GM12878 (cell line): ENCODE measurements at regions not wholly inside any gene's neighbourhood (a gene's known extent, or its start where the extent isn't known, plus 50 kb on each side); places are given as distances from the start of the nearest gene placed in this dataset.

Experiments
- ATAC-seq: fragments of 200-7000 bp; cut with Tn5 transposase; 3 replicates; pipeline ENCODE4 v1.9.1; 2020; ENCODE audit warnings: mild to moderate bottlenecking, moderate library complexity
- BruUV-seq: library from RNA; stranded (reverse); fragments of 400-500 nt; replicated peaks from 2 replicates; lab custom pipeline; 2021; lab: Mats Ljungman, UMichigan
- CTCF ChIA-PET: fragments of 300-600 bp; sonication (Branson Sonifier 250); formaldehyde crosslinking; extraction: SDS; loops from one replicate; lab custom pipeline; 2021; ENCODE audit warnings: inconsistent platforms; lab: Yijun Ruan, JAX
- POLR2A ChIA-PET: fragments of 350-600 bp; formaldehyde crosslinking; extraction: SDS; loops from one replicate; lab custom pipeline; 2021; ENCODE audit warnings: inconsistent platforms; lab: Charles Lee
- RAD21 ChIA-PET: fragments of 300-600 bp; sonication (Branson Sonifier 250); formaldehyde crosslinking; loops from one replicate; lab custom pipeline; 2023; ENCODE audit warnings: antibody characterized with exemption; ENCODE audit not compliant: unreplicated experiment; lab: Charles Lee
- SMC1A ChIA-PET: fragments of 300-600 bp; sonication (Branson Sonifier 250); formaldehyde crosslinking; loops from one replicate; lab custom pipeline; 2023; ENCODE audit not compliant: unreplicated experiment, uncharacterized antibody; lab: Charles Lee
- DNase-seq: peaks from one replicate; pipeline ENCODE4 v3.0.0-alpha.2; 2011; ENCODE audit warnings: low read depth, low spot score
- FAIRE-seq: peaks from 3 replicates; lab custom pipeline; 2011; peaks lifted over from hg19 to GRCh38; lab: Jason Lieb, UNC
- H2AFZ ChIP-seq: 2 replicates; pipeline ENCODE4 v1.6.0; 2011; ENCODE audit warnings: low read depth, low read length, control low read depth; ENCODE audit not compliant: control insufficient read depth
- H3K27ac ChIP-seq: 2 replicates; pipeline ENCODE4 v1.5.1; 2011; ENCODE audit warnings: control low read depth; ENCODE audit not compliant: control insufficient read depth, insufficient read depth
- H3K27me3 ChIP-seq, 2 experiments: replicated peaks in 1 of 2; 2 replicates each; pipeline versions ENCODE4 v1.6.0 to v1.6.1; 2011; ENCODE audit warnings: low read length in 1 of 2; ENCODE audit not compliant: control insufficient read depth in 2 of 2, insufficient read depth in 2 of 2
- H3K36me3 ChIP-seq, 2 experiments: 2 replicates each; pipeline ENCODE4 v1.5.1; 2011; ENCODE audit warnings: low read length in 1 of 2; ENCODE audit not compliant: control insufficient read depth in 2 of 2, insufficient read depth in 2 of 2
- H3K4me1 ChIP-seq: 2 replicates; pipeline ENCODE4 v1.6.1; 2011; ENCODE audit warnings: mild to moderate bottlenecking, low read length, moderate library complexity, mixed read lengths; ENCODE audit not compliant: control insufficient read depth, insufficient read depth
- H3K4me2 ChIP-seq: 2 replicates; pipeline ENCODE4 v1.6.0; 2011; ENCODE audit warnings: control low read depth; ENCODE audit not compliant: control insufficient read depth, insufficient read depth
- H3K4me3 ChIP-seq: fragments of 200-600 bp; sonication (generic); 2 replicates; pipeline ENCODE4 v1.5.1; 2016
- H3K79me2 ChIP-seq: 2 replicates; pipeline ENCODE4 v1.6.0; 2011; ENCODE audit warnings: low read length; ENCODE audit not compliant: control insufficient read depth, insufficient read depth
- H3K9ac ChIP-seq: 2 replicates; pipeline ENCODE4 v1.8.0; 2011; ENCODE audit warnings: low read length, control low read depth, mixed read lengths; ENCODE audit not compliant: control insufficient read depth, insufficient read depth
- H3K9me3 ChIP-seq: replicated peaks from 3 replicates; pipeline ENCODE4 v1.5.1; 2011; ENCODE audit warnings: mild to moderate bottlenecking, low read length; ENCODE audit not compliant: control insufficient read depth, insufficient read depth
- H4K20me1 ChIP-seq: 2 replicates; pipeline ENCODE4 v1.6.0; 2011; ENCODE audit not compliant: control insufficient read depth, insufficient read depth
- CHD2 ChIP-seq: IDR thresholded peaks from 2 replicates; pipeline ENCODE4 v1.6.1; 2011; ENCODE audit warnings: low read depth, low read length, improper control_type of control experiment, borderline replicate concordance
- CHD4 ChIP-seq: fragments of 200-600 bp; sonication (generic); IDR thresholded peaks from 2 replicates; pipeline ENCODE4 v1.6.1; 2016; ENCODE audit warnings: mild to moderate bottlenecking
- KDM1A ChIP-seq: fragments of 200-600 bp; sonication (generic); IDR thresholded peaks from 2 replicates; pipeline ENCODE4 v1.6.1; 2016; ENCODE audit warnings: borderline replicate concordance
- RCOR1 ChIP-seq: conservative IDR thresholded peaks from 2 replicates; pipeline ENCODE4 v1.6.1; 2012; ENCODE audit warnings: low read depth, low read length, improper control_type of control experiment
- SMC3 ChIP-seq: IDR thresholded peaks from 2 replicates; pipeline ENCODE4 v1.6.1; 2011; ENCODE audit warnings: low read length, improper control_type of control experiment, borderline replicate concordance
- SREBF1 ChIP-seq: IDR thresholded peaks from 2 replicates; pipeline ENCODE4 v1.6.1; 2012; ENCODE audit warnings: mild to moderate bottlenecking, low read length
- TCF7 ChIP-seq: IDR thresholded peaks from 2 replicates; pipeline ENCODE4 v1.6.1; 2014; ENCODE audit warnings: antibody characterized with exemption, borderline replicate concordance
- WGBS: methylation state at CpG from one replicate; pipeline ENCODE4 v1.1.6; 2016; ENCODE audit warnings: low lambda C conversion rate; ENCODE audit not compliant: insufficient replicate concordance, insufficient coverage; ENCODE audit errors: missing lambda C conversion rate; 5-methylcytosine and 5-hydroxymethylcytosine counted together
- in situ Hi-C: fragments of 300-500 bp; cut with MboI; formaldehyde crosslinking; loops from 9 replicates; pipeline ENCODE4 v1.14.3; 2018; ENCODE audit warnings: mixed read lengths
- intact Hi-C: fragments of 100-400 bp; cut with micrococcal nuclease; formaldehyde crosslinking; loops from one replicate; pipeline ENCODE4 v1.14.2; 2022; ENCODE audit not compliant: unreplicated experiment
- TF ChIP-seq, protein P1 (sequence below): fragments of 450-650 bp; IDR thresholded peaks from 2 replicates; pipeline ENCODE4 v1.6.1; 2016; ENCODE audit warnings: mild to moderate bottlenecking, moderate library complexity, borderline replicate concordance
- TF ChIP-seq, protein P2 (sequence below): fragments of 450-650 bp; IDR thresholded peaks from 2 replicates; pipeline ENCODE4 v1.6.1; 2017; ENCODE audit warnings: mild to moderate bottlenecking, moderate library complexity

DNA sequence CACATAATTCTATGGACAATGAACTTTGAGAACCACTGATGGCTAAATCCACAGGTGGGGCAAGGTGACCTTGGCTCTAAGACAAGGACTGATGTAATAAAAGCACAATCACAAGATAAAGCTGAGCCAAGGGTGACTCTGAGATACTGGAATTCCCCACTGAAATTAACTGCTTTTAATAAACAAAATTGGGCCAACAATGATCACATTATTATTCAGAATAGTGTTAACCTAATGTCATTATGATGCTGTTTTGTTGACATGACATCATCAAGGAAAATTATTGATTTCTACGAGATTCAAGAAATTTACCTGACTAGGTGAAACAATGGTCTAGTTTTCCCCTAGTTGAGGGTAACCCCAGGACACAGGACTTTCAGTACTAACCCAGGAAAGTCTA, 273.7 kb upstream of the NFIA start:
- ChIA-PET POLR2A (no interaction called here), SMC1A (interaction anchor here (0.6 to 1.3 kb wide), 3 partner anchors 9 to 23 kb away, joined by 3 read pairs; no protein-coding TSS in a partner anchor), RAD21 (no interaction called here), CTCF (interaction anchor here (0.9 kb wide), 1 partner anchor 838 kb away, joined by 3 read pairs; no protein-coding TSS in a partner anchor)
- H4K20me1 ChIP-seq, result no peaks in the 10 kb centered on the region
- in situ Hi-C loops (no loop called here), intact Hi-C loops (no loop called here)
- H3K27ac ChIP-seq, result no peak overlapping the region
- no TSS peak for BruUV-seq
- no peaks in the 10 kb centered on the region for H3K79me2 ChIP-seq
- no peak for ATAC-seq
- TF ChIP-seq, protein P1, sequence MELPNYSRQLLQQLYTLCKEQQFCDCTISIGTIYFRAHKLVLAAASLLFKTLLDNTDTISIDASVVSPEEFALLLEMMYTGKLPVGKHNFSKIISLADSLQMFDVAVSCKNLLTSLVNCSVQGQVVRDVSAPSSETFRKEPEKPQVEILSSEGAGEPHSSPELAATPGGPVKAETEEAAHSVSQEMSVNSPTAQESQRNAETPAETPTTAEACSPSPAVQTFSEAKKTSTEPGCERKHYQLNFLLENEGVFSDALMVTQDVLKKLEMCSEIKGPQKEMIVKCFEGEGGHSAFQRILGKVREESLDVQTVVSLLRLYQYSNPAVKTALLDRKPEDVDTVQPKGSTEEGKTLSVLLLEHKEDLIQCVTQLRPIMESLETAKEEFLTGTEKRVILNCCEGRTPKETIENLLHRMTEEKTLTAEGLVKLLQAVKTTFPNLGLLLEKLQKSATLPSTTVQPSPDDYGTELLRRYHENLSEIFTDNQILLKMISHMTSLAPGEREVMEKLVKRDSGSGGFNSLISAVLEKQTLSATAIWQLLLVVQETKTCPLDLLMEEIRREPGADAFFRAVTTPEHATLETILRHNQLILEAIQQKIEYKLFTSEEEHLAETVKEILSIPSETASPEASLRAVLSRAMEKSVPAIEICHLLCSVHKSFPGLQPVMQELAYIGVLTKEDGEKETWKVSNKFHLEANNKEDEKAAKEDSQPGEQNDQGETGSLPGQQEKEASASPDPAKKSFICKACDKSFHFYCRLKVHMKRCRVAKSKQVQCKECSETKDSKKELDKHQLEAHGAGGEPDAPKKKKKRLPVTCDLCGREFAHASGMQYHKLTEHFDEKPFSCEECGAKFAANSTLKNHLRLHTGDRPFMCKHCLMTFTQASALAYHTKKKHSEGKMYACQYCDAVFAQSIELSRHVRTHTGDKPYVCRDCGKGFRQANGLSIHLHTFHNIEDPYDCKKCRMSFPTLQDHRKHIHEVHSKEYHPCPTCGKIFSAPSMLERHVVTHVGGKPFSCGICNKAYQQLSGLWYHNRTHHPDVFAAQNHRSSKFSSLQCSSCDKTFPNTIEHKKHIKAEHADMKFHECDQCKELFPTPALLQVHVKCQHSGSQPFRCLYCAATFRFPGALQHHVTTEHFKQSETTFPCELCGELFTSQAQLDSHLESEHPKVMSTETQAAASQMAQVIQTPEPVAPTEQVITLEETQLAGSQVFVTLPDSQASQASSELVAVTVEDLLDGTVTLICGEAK, result no peak
- TF ChIP-seq KDM1A, result no peak
- no peak for TF ChIP-seq SMC3
- TF ChIP-seq CHD2, result no peak
- TF ChIP-seq RCOR1, result no peak
- TF ChIP-seq, protein P2, sequence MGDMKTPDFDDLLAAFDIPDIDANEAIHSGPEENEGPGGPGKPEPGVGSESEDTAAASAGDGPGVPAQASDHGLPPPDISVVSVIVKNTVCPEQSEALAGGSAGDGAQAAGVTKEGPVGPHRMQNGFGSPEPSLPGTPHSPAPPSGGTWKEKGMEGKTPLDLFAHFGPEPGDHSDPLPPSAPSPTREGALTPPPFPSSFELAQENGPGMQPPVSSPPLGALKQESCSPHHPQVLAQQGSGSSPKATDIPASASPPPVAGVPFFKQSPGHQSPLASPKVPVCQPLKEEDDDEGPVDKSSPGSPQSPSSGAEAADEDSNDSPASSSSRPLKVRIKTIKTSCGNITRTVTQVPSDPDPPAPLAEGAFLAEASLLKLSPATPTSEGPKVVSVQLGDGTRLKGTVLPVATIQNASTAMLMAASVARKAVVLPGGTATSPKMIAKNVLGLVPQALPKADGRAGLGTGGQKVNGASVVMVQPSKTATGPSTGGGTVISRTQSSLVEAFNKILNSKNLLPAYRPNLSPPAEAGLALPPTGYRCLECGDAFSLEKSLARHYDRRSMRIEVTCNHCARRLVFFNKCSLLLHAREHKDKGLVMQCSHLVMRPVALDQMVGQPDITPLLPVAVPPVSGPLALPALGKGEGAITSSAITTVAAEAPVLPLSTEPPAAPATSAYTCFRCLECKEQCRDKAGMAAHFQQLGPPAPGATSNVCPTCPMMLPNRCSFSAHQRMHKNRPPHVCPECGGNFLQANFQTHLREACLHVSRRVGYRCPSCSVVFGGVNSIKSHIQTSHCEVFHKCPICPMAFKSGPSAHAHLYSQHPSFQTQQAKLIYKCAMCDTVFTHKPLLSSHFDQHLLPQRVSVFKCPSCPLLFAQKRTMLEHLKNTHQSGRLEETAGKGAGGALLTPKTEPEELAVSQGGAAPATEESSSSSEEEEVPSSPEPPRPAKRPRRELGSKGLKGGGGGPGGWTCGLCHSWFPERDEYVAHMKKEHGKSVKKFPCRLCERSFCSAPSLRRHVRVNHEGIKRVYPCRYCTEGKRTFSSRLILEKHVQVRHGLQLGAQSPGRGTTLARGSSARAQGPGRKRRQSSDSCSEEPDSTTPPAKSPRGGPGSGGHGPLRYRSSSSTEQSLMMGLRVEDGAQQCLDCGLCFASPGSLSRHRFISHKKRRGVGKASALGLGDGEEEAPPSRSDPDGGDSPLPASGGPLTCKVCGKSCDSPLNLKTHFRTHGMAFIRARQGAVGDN, result no peak
- TF ChIP-seq TCF7, result no peak
- no peak for TF ChIP-seq SREBF1
- no peak for TF ChIP-seq CHD4
- H3K36me3 ChIP-seq, result no peaks in the 10 kb centered on the region
- no peaks in the 10 kb centered on the region for H3K9me3 ChIP-seq
- H3K9ac ChIP-seq, result no peak overlapping the region
- H3K4me3 ChIP-seq, result no peak overlapping the region
- H2AFZ ChIP-seq, result no peak overlapping the region
- WGBS, result 17% methylated on average over 1 of the region's 1 CpG
- H3K4me2 ChIP-seq, result no peak overlapping the region
- no peak for FAIRE-seq
- no peak for DNase-seq
- H3K4me1 ChIP-seq, result no peaks in the 10 kb centered on the region
- H3K27me3 ChIP-seq, result no peaks in the 10 kb centered on the region
